ENCODE measurements at regions not wholly inside any gene's neighbourhood (a gene's known extent, or its start where the extent isn't known, plus 50 kb on each side); places are given as distances from the start of the nearest gene placed in this dataset.

DNA sequence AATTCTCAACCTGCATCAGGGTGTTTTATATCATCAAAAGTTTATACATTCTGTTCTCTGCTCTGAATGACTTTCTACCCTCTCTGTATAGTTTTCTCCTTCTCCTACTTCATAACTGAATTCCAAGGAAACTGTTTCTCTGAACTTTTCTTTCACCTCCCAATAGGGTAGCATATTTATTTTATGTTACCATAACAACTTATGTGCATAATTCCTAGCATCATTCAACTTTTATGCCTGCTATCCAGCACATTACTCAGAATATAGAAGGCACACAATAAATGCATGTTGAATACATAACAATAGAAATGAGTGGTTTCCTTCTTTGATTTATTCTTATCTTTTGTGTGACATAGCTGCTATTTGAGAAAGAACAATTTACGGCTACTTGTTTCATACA, 2385.0 kb downstream of the PCDH9 start:
- no peak for DNase-seq

DNA sequence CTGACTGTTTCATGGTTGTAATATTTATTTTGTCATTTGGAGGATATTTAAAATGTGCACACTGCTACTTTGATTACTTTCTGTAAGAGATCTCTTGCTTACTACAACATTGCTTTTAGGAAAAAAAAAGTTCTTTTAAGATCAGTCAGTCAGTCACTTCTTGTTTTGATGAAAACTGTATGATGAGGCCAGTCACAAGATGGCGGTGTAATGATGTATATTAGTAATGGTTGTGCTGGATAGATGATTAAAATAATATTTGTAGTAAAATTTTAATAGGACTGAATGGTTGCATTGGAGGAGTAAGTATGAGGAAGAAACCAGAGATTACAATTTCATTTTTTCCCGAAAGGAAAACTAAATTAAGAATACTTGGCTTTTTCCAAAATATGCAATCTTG, 2411.1 kb downstream of the PCDH9 start:
- DNase-seq = no peak

DNA sequence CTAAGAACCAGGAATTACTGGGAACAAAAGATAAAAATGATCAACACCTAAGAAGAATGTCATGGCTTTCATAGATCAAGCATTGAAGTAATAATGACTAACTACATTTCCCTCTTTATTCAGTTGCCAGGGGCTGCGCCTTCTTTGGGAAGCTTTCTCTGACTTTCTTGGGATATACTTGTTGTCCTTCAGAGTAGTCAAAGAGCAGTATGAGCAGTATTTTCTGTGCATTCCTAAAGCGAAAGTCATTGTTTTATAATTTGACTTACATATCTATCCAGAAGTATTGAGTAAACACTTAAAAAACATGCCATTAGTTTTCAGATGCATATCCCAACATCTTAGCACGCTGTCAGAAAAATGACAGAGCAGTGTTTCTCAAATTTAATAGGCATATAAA, 2412.4 kb downstream of the PCDH9 start:
- no peak for DNase-seq

DNA sequence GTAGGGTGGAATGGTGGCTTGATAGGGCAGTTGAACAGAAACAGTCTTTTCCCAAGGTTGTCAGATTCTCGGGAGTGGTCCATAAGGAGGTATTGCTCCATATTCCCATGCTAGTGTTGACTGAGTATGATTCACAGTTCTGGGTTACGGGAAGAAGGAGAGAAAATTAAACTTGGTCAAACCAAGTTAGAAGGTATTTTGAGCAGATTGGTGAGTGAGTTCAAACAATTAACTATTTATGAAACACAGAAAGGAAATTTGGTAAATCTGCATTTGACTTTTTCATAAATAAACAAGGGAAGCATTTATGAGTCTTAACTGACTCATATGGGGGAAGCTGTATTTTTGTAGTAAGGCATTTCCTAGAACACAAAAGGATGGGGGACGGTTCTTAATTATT, 2419.4 kb downstream of the PCDH9 start:
- DNase-seq = no peak

DNA sequence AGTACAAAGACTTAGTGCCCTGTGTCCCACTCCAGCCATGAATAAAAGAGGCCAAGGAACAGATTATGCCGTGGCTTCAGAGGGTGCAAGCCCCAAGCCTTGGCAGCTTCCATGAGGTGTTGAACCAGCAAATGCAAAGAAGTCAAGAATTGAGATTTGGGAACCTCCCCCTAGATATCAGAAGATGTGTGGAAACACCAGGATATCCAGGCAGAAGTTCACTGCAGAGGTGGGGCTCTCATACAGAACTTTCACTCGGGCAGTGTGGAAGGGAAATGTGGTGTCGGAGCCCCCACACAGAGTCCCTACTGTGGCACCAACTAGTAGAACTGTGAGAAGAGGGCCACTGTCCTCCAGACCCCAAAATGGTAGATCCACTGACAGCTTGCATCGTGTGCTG, 2421.4 kb downstream of the PCDH9 start:
- DNase-seq = no peak

DNA sequence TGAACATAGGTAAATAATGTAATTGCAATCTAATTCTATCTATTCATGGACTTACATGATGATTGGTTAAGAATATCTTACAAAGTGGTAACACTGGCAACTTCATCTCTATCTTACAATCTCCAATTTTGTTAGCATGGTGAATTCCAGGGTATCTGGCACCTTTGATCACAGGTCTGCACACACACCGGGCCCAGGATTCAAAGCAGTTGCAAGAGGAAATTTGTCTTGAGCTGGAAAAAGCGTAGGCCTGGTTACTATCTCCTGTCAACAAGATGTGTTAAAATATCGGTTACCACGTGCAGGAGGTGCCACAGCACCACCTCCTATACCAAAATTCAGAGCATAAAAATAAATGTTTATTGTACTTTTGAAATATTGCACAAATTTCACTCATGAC, 2428.4 kb downstream of the PCDH9 start:
- no peak for DNase-seq

DNA sequence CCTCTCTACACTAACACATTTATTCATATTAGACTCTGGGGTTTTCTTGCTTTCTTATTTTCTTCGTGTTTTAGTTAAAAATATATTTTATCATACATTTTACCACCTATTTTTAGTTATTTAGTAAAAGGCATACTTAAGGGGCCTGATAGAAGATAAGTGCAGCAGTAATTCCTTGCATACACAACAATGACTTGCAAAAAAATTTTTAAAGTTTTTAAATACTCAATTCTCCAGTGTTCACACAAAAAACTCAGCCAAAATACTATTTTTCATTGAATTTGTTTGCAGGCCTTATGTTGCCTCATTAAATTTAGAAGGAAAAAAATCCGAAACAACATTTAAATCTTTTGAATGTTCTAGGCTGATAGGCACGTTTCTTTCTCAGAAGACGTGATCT, 2431.7 kb downstream of the PCDH9 start:
- DNase-seq = no peak

DNA sequence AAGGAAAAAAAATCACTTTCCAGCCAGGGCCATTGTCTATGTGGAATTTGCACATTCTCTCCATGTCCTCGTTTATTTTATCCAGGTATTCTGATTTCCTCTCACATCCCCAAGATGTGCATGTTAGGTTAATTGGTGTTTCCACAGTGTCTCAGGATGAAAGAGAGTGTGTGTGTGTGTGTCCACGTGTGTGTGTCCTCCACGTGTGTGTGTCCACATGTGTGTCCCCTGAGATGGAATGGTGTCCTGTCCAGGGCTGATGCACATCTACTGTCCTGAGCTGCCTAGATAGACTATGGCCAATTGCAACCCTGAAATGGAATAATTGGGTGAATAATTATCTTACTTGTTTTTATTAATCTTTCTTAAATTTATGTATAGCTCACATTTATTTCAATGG, 2436.5 kb downstream of the PCDH9 start:
- no peak for DNase-seq

DNA sequence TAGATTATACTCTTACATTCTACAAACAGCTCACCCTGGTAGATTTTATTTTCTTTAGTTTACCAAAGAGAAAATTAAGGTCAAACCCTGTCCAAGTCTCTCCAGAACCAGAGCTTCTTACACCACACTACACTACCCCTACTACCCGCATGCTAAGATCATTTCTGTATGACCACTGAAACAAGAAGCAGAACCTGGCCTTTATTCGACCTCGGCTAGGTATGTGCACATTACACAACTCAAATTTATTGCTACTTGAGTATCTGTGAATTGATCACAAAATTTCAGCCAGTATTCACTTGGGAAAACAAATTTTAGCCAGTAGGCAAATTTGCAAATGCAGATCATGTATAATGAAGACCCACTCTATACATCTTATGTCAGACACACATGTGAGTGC, 2437.0 kb downstream of the PCDH9 start:
- DNase-seq = no peak

DNA sequence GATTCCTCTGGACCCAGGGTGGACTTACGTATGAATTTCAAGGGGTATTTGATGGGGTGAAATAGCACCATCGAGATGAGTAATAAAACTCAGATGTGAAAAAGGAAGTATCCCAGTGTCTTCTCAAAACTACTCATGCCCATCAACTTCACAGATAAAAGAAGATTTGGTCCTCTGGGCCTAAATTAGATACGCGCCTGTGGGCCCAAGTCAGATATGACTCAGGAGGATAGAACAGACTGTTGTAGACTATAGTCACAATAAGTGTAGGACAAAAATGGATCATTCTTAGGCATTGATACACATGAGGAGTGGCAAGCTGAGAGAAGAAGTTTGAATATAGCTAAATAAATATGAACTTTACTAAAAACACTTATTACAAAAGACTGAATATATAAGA, 2438.8 kb downstream of the PCDH9 start:
- no peak for DNase-seq

DNA sequence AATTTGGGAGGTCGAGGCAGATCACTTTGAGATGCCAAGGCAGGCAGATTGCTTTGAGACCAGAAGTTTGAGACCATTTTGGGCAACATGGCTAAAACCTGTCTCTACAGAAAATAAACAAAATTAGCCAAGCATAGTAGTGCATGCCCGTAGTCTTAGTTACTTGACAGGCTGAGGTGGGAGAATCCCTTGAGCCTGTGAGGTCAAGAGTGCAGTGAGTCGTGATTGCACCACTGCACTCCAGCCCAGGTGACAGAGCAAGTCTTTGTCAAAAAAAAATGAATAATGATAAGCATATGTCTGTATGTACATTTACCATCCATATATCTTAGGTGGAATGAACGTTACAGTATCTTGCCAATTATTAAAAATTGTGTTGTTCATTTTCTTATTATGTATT, 2447.7 kb downstream of the PCDH9 start:
- DNase-seq = no peak

DNA sequence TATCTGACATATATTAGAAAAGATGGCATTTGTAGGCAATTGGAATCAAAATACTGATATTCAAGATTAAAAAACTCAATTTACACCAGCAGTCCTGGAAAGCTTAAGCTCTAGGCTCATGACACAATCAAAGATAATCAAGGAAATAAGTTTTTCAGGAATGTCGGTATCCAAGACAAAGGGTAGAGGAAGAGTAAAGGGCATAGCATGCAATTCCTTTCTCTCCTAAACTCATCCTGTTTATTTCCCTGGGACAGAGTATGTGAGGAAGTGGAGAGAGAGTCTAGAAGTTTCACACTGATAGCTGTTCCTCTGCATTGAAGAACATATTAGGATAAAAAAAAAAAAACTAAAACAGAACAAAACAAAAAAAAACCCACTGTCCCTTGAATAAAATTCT, 2452.1 kb downstream of the PCDH9 start:
- no peak for DNase-seq

DNA sequence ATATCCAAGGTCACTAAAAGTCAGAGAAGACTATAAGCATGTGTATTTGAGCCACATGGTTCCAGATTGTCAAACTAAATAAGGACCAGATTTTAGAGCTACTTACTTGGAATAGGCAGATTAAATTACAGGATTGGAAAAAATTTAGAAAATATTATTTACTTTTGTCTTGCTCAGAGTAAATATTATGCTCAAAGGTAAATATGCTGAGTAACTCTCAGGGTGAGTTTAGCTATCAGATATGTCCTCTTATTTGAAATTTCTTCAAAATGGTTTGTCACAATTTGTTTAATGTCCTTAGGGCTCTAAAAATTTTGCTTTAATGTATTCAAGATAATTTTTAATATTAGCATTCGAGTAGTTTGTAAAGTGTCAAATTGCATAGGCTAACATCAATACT, 2455.2 kb downstream of the PCDH9 start:
- no peak for DNase-seq

DNA sequence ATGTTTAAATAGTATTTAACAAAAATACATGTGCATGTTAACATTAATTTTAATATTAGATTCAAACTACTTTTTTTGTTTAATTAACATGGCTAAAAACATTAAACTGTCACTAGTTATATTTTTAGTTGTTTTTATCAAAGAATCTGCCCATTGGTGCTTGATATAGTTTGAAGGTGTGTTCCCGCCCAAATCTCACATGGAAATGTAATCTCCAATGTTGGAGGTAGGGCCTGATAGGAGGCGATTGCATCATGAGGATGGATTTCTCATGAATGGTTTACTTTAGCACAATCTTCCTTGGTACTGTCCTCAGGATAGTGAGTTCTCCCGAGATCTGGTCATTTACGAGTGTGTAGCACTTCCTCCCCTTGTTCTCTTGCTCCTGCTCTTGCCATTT, 2459.4 kb downstream of the PCDH9 start:
- no peak for DNase-seq

DNA sequence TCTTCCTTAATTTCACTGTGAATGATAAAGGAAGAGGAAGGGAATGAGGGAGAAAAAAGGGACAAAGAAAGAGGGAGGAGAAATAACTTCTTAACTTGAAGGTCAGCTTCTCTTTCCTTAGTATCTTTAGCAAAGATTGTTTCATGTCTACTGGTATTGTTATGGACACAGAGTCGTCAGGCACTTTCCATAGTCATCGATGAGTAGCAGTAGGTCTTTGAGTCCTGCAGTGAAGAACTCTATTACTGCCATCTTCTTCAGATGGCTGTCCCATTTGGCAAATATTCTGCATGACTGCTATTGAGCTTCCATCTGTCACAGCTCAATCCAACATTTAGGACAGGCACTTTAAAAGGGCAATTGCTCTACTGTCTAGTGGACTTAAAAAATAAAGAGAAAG, 2463.1 kb downstream of the PCDH9 start:
- no peak for DNase-seq

DNA sequence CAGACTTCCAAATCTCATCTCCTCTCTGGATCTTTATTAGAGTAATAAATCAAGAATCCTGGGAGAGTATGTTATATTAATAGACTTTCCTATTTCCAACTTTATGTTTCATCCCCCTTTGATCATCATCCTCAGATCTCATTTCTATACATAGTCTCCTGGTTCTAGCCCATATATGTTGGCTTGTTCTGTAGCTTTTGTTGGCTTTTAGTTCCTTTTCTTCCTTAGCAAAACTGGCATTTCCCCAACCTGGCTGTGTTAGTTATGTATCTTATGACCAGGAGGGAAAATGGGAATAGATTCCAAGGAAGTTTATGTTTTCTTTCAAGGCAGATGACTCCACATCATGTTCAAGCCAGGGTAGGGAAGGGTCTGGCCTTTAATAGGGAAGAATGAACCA, 2464.5 kb downstream of the PCDH9 start:
- DNase-seq = no peak

DNA sequence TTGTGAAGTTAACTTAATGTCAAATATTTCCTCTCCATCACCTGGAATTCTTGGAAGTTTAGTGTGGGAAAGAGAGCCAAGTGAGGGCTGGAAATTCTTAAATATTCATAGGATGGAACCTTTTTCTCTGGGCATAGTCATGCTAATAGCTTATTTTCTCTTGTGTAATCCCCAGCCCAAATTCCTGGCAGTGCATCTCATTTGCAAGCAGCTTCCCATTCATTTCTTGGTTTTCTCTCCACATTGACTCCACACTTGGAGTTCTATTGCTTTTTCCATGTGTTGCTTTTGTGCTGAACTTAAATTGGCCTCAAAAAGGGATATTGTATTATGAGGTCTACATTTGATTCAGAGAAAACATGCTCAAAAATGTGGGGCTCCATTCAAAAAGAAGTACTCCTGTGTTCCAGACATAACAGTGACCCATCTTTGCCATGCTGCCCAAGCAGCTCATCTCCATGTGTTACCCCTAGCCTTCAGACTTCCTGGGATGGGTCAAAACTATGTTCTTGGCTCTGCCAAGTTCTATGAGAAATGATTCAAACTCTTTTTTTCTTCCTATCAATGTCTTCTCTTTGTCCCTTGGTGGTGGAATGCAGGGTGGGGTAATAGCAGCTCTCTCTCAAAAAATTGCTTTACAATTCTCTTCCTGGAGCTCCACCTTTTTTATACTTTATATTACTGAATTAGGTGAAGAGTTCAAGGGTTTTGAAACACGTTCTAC, 2471.5 kb downstream of the PCDH9 start:
- no peak for DNase-seq

DNA sequence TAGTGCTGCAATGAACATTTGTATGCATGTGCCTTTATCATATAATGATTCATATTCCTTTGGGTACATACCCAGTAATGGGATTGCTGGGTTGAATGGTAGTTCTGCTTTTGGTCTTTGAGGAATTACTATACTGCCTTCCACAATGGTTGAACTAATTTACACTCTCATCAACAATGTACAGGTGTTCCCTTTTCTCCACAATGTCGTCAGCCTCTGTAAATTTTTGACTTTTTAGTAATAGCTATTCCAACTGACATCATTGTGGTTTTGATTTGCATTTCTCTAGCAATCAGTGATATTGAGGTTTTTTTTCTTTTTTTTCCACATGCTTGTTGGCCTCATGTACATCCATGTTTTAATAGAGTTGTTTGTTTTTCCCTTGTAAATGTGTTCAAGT, 2473.5 kb downstream of the PCDH9 start:
- DNase-seq = no peak

DNA sequence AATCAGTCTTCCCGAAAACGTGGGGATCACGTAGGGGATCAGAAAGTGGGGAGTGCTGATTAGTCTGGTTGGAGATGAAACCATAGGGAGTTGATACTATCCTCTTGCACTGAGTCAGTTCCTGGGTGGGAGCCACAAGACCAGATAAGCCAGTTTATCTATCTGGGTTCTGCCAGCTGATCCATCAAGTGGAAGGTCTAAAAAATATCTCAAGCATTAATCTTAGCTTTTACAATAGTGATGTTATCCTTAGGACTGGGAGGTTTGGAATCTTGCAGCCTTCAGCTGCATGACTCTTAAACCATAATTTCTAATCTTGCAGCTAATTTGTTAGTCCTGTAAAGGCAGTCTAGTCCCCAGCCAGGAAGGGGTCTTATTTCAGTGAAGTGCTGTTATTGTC, 2474.2 kb downstream of the PCDH9 start:
- DNase-seq = no peak

DNA sequence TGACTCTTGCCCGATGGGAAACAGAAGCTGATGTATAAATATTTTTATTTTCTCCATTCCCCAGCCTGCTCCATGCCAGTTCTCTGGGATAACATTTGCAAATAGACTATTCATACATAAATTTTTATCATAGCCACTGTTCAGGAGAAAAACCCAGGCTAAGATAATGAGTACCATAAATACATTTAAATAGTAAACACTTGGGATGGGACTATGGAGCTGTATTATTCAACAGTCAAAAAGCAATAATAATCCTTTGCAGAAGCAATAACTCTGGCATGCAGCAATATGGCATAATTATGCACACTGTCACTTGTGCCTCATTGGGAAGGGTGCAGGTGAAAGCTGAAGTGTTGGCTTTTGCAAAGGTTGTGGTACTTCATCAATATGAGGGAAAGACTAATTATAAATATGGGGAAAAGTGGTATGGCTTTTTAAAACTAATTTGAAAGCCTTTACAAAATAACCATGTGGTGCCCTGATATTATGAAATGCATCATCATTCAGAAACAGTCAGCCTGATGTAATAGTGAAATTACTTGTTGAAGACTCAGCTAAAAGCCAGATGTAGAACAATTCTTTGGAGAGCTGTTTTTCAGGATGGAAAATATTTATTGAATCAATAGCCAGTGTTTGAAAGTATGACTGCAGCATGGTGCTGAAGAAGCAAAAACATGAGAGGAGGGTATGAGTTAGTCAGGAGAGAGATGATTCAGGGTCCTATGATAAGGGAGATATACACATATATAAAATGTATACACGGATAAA, 2476.7 kb downstream of the PCDH9 start:
- DNase-seq = no peak

DNA sequence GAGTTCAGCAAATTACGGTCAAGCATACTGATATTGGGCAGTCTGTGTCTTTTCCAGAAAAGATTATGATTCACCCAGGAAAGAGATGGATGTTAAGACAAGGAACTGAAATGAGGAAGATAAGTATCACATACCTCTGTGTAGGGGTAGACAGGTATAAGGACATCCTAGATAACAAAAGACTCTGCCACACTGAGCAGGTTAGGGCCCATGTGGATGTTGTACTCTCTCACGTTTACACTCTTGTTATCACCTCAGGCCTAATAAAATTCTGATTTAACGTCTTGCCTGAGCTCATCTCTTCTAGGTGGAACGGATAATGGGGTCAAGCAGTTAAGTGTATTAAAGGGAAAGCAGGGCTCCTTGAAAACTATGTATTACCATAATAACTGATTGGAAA, 2480.8 kb downstream of the PCDH9 start:
- no peak for DNase-seq

DNA sequence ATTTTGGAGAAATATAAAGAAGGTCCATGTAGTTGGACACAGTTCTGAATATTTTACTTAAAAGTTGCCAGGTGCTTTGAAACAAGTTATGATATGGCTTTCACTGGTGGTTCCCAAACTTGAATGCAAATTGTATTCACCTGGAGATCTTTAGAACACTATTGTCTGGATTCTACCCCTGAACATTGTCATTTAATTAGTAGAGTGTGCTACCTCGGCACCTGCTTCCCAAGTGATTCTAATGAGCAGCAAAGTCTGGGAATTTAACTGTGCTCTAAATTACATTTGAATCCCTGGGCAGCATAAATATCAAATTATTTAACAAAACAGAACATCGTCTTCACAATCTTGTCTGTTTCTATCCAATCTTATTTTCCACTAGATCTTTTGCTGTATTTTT, 2483.3 kb downstream of the PCDH9 start:
- DNase-seq = no peak

DNA sequence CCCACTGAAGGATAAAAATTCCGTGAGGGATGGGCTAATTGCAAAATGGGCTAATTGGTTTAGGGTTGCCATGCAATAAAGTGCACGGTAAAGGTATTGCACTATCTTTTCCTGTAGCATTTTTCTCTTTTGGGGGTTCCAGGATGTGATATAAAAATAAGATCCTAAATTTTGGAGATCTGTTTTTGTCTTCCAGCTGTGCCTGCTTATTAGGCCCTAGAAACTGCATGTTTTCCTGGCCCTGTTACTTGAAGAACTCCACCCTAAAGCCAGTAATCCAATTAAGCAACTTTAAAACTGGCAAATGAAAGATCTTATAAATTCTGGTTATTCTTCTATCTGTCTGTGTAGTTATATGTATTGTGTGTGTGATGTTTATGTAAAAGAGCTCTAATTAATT, 2489.6 kb downstream of the PCDH9 start:
- DNase-seq = no peak

DNA sequence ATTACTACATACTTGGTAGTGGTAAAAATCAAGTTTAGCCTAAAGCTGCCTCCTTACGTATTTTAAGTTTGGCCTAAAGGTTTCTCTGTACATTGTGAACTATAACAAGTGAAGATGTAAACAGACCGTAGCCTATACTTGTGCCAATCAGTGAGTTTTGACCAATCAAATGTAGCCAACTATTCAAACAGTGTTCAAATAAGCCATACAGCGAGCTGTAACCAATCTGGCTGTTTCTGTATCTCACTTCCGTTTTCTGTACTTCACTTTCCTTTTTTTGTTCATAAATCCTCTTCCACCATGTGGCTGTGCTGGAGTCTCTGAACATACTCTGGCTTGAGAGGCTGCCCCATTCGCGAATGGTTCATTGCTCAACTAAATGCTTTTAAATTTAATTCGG, 2504.6 kb downstream of the PCDH9 start:
- DNase-seq = no peak

DNA sequence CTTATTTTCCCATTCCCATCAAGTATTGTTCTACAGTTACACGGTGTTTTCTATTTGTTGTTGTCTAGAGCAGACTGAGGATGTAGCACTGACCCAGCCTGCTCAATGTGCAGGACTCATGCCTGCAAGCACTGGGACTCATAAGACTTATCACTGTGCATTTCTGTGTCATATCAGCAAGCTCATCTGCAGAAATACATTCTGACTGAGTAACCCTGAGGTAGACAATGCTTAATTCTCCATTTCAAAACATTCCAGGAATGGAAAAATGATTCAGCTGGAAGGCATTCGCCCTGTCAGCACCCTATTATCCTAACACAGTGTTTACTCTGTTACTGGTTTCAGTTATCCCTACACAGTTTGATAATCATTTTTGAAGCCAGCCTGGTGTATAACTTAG, 2506.4 kb downstream of the PCDH9 start:
- DNase-seq = no peak

All from activated CD8-positive, alpha-beta memory T cell treated with anti-CD3 and anti-CD28 coated beads, Interleukin-2, amount 50 U/mL, for 4 hours (primary cell).